ENCODE measurements at regions not wholly inside any gene's neighbourhood (a gene's known extent, or its start where the extent isn't known, plus 50 kb on each side); places are given as distances from the start of the nearest gene placed in this dataset.

GRCh38 chr3:144058713-144059112 is 87.1 kb downstream of the DIPK2A start:
- H3K4me3 Mint-ChIP-seq, result no peak overlapping the region
- H3K27ac Mint-ChIP-seq, result no peak overlapping the region
- H3K4me1 Mint-ChIP-seq, result no peaks in the 10 kb centered on the region
- H3K9me3 Mint-ChIP-seq, result no peaks in the 10 kb centered on the region
- H3K27me3 Mint-ChIP-seq (ENCODE audit: low read depth), result no peaks in the 10 kb centered on the region
- H3K36me3 Mint-ChIP-seq (ENCODE audit: low read depth), result no peaks in the 10 kb centered on the region
- TF ChIP-seq CTCF (IDR thresholded peaks at IDR 0.05; ENCODE audit: unreplicated experiment in 3 of 3), result no peak

- Mint-ChIP-seq H3K27me3 (ENCODE audit: low read depth) (no peaks in the 10 kb centered on the region), H3K4me3 (no peak overlapping the region), H3K4me1 (no peaks in the 10 kb centered on the region), H3K27ac (no peak overlapping the region), H3K9me3 (no peaks in the 10 kb centered on the region), H3K36me3 (ENCODE audit: low read depth) (no peaks in the 10 kb centered on the region)
- TF ChIP-seq CTCF (IDR thresholded peaks at IDR 0.05; ENCODE audit: unreplicated experiment in 3 of 3), result no peak
These were observed 87.9 kb downstream of the DIPK2A start for GRCh38 chr3:144059481-144059880.

GRCh38 chr3:144060881-144061280 is 89.3 kb downstream of the DIPK2A start:
- Mint-ChIP-seq H3K4me1 (no peaks in the 10 kb centered on the region), H3K36me3 (ENCODE audit: low read depth) (no peaks in the 10 kb centered on the region), H3K9me3 (no peaks in the 10 kb centered on the region), H3K27me3 (ENCODE audit: low read depth) (no peaks in the 10 kb centered on the region), H3K4me3 (no peak overlapping the region), H3K27ac (no peak overlapping the region)
- no peak for TF ChIP-seq CTCF (IDR thresholded peaks at IDR 0.05; ENCODE audit: unreplicated experiment in 3 of 3)

GRCh38 chr3:144063306-144063705 is 91.7 kb downstream of the DIPK2A start:
- Mint-ChIP-seq H3K4me3 (no peak overlapping the region), H3K9me3 (no peaks in the 10 kb centered on the region), H3K36me3 (ENCODE audit: low read depth) (no peaks in the 10 kb centered on the region), H3K27me3 (ENCODE audit: low read depth) (no peaks in the 10 kb centered on the region), H3K27ac (no peak overlapping the region), H3K4me1 (no peaks in the 10 kb centered on the region)
- TF ChIP-seq CTCF (IDR thresholded peaks at IDR 0.05; ENCODE audit: unreplicated experiment in 3 of 3), result no peak

DNA sequence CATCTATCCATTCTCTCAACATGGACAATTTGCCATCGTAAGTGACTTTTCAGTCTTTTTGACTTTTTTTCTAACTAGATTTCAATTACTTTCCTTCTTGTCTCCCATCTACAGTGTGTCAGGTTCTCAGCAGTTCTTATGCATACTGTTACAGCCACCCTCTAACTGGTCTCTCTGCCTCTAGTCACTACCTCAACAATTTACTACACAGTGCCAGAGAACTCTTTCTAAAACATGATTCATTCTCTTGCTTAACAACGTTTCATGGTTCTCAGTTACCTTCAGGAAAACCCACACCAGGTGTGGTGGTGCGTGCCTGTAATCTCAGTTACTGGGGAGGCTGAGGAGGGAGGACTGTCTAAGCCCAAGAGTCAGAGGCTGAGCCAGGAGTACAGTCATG is 95.4 kb downstream of the DIPK2A start:
- H3K4me1 Mint-ChIP-seq, result no peaks in the 10 kb centered on the region
- H3K4me3 Mint-ChIP-seq, result no peak overlapping the region
- H3K9me3 Mint-ChIP-seq, result peaks cover 14% of the 10 kb centered on the region
- TF ChIP-seq CTCF (IDR thresholded peaks at IDR 0.05; ENCODE audit: unreplicated experiment in 3 of 3), result no peak
- H3K27ac Mint-ChIP-seq, result no peak overlapping the region
- H3K36me3 Mint-ChIP-seq (ENCODE audit: low read depth), result no peaks in the 10 kb centered on the region
- H3K27me3 Mint-ChIP-seq (ENCODE audit: low read depth), result no peaks in the 10 kb centered on the region

DNA sequence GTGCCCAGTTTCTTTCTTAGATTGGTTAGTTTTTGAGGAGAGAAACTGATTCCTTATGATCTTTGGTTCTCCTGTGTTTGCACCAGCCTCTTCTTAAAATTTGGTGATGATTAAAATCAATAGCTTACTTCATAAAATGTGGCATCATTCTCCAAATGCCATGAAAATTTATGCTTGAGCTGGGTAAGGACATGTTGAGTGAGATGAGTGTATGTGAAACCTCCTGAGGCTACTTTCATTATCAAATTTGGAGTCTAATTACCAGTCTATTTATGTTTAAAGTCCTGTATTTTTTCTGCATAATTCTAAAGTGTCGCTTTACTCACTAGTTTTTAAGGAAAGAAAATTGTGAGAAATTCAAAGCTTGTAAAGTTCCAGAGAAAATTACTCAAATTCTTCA is 102.1 kb downstream of the DIPK2A start:
- no peak for TF ChIP-seq CTCF (IDR thresholded peaks at IDR 0.05; ENCODE audit: unreplicated experiment in 3 of 3)
- Mint-ChIP-seq H3K27ac (no peak overlapping the region), H3K4me3 (no peak overlapping the region)

More for the DNA sequence above, 102.1 kb downstream of the DIPK2A start:
- Mint-ChIP-seq H3K4me1 (no peaks in the 10 kb centered on the region), H3K36me3 (ENCODE audit: low read depth) (no peaks in the 10 kb centered on the region), H3K9me3 (peaks cover 19% of the 10 kb centered on the region), H3K27me3 (ENCODE audit: low read depth) (no peaks in the 10 kb centered on the region)
